ENCODE measurements at regions not wholly inside any gene's neighbourhood (a gene's known extent, or its start where the extent isn't known, plus 50 kb on each side); places are given as distances from the start of the nearest gene placed in this dataset.

DNA sequence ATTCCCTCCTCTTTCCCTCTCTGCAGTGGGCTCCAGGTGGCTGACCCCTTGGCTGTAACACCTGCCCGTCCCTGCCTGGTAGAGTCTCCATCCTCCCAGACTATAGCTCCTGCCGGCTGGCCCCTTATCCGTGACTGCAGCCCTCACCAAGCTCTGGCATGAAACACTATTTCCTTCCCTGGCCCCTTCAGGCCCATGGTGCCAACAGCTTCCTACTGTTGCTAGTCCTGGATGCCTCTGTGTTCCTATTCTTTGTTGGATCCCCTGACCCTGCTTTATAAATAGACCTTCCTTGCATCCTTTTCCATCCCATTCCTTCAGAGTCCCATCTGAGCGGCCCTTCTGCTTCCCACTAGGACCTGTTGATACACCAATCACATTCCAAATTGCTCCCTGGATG is 195.0 kb downstream of the ZNF326 start:
- TF ChIP-seq, protein P1, sequence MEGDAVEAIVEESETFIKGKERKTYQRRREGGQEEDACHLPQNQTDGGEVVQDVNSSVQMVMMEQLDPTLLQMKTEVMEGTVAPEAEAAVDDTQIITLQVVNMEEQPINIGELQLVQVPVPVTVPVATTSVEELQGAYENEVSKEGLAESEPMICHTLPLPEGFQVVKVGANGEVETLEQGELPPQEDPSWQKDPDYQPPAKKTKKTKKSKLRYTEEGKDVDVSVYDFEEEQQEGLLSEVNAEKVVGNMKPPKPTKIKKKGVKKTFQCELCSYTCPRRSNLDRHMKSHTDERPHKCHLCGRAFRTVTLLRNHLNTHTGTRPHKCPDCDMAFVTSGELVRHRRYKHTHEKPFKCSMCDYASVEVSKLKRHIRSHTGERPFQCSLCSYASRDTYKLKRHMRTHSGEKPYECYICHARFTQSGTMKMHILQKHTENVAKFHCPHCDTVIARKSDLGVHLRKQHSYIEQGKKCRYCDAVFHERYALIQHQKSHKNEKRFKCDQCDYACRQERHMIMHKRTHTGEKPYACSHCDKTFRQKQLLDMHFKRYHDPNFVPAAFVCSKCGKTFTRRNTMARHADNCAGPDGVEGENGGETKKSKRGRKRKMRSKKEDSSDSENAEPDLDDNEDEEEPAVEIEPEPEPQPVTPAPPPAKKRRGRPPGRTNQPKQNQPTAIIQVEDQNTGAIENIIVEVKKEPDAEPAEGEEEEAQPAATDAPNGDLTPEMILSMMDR (IDR thresholded peaks at IDR 0.05 in 2 of 3, conservative IDR thresholded peaks at IDR 0.05 in 1 of 3; ENCODE audit: borderline replicate concordance in 1 of 3, insufficient read depth in 1 of 3, low read depth in 2 of 3, low read length in 2 of 3) = no peak
- TF ChIP-seq, protein P2, sequence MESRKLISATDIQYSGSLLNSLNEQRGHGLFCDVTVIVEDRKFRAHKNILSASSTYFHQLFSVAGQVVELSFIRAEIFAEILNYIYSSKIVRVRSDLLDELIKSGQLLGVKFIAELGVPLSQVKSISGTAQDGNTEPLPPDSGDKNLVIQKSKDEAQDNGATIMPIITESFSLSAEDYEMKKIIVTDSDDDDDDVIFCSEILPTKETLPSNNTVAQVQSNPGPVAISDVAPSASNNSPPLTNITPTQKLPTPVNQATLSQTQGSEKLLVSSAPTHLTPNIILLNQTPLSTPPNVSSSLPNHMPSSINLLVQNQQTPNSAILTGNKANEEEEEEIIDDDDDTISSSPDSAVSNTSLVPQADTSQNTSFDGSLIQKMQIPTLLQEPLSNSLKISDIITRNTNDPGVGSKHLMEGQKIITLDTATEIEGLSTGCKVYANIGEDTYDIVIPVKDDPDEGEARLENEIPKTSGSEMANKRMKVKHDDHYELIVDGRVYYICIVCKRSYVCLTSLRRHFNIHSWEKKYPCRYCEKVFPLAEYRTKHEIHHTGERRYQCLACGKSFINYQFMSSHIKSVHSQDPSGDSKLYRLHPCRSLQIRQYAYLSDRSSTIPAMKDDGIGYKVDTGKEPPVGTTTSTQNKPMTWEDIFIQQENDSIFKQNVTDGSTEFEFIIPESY (IDR thresholded peaks at IDR 0.05; ENCODE audit: extremely low read depth, insufficient replicate concordance, low read length) = no peak
- TF ChIP-seq ZNF274 (IDR thresholded peaks at IDR 0.05; ENCODE audit: low read depth, low read length) = no peak
- no peak for TF ChIP-seq SP1 (IDR thresholded peaks at IDR 0.05; ENCODE audit: low read depth)
- no peak for TF ChIP-seq EZH2 (IDR thresholded peaks at IDR 0.05)
- TF ChIP-seq YY1 (IDR thresholded peaks at IDR 0.05; ENCODE audit: extremely low read depth, insufficient replicate concordance, low read depth, low read length) = no peak
- no peak for TF ChIP-seq TCF7L2 (IDR thresholded peaks at IDR 0.05; ENCODE audit: borderline replicate concordance, extremely low read depth, insufficient read depth, insufficient read length)
- TF ChIP-seq POLR2A (IDR thresholded peaks at IDR 0.05; ENCODE audit: borderline replicate concordance, extremely low read depth, insufficient read depth, insufficient read length) = no peak
- TF ChIP-seq, protein P3, sequence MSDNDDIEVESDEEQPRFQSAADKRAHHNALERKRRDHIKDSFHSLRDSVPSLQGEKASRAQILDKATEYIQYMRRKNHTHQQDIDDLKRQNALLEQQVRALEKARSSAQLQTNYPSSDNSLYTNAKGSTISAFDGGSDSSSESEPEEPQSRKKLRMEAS (IDR thresholded peaks at IDR 0.05) = no peak
- no peak for TF ChIP-seq CEBPB (IDR thresholded peaks at IDR 0.05; ENCODE audit: low read depth)
- no peak for TF ChIP-seq EGR1 (IDR thresholded peaks at IDR 0.05; ENCODE audit: low read depth)
- no peak for TF ChIP-seq JUND (IDR thresholded peaks at IDR 0.05)
- no peak for TF ChIP-seq FOSL1 (IDR thresholded peaks at IDR 0.05; ENCODE audit: low read depth)
- Histone ChIP-seq H3K79me2 (ENCODE audit: insufficient read depth, low read length) (no peaks in the 10 kb centered on the region), H2AFZ (ENCODE audit: low read depth, low read length, poor library complexity, severe bottlenecking) (no peak overlapping the region), H3K4me1 (ENCODE audit: control insufficient read depth in 1 of 2, insufficient read depth in 2 of 2, low read length in 2 of 2) (no peaks in the 10 kb centered on the region), H4K20me1 (ENCODE audit: insufficient read depth) (no peaks in the 10 kb centered on the region), H3K9ac (ENCODE audit: low read length) (no peak overlapping the region), H3K4me3 (replicated peaks in 1 of 2; ENCODE audit: low read depth in 1 of 2, low read length in 2 of 2) (no peak overlapping the region), H3K9me2 (ENCODE audit: insufficient read depth) (no peaks in the 10 kb centered on the region), H3K4me2 (ENCODE audit: low read length) (no peak overlapping the region), H3K9me3 (ENCODE audit: control insufficient read depth in 1 of 2, insufficient read depth in 1 of 2, low read depth in 1 of 2, low read length in 2 of 2) (no peaks in the 10 kb centered on the region), H3K27ac (ENCODE audit: low read depth, low read length) (no peak overlapping the region), H3K27me3 (ENCODE audit: insufficient read depth, low read length) (peaks cover 31% of the 10 kb centered on the region; the same call in 1 of the 2 replicates), H3K36me3 (ENCODE audit: control insufficient read depth in 1 of 2, insufficient read depth in 2 of 2, low read length in 2 of 2) (no peaks in the 10 kb centered on the region)
- RAD21 ChIA-PET (ENCODE audit: low non-redundant PET in 1 of 2, low total read pairs in 2 of 2, uncharacterized antibody in 2 of 2, unreplicated experiment in 2 of 2) = no interaction called here
- DNase-seq (ENCODE audit: low read depth, low spot score) = no peak
- BruUV-seq (replicated peaks) = no TSS peak
- CTCF ChIA-PET = no interaction called here
- intact Hi-C loops (cut with micrococcal nuclease) = no loop called here
- POLR2A ChIA-PET = no interaction called here
- no peak for ATAC-seq
